BLaER1 treated with 17β-estradiol and CSF1 and Interleukin-3, amounts not matched to agents 10 nM and 100 nM (cell line): ENCODE measurements at regions not wholly inside any gene's neighbourhood (a gene's known extent, or its start where the extent isn't known, plus 50 kb on each side); places are given as distances from the start of the nearest gene placed in this dataset.
A peak's percentile ranks its signal among the peaks of the same experiment; 100 is the strongest.
"Not testable (repeated sequence)": the region's sequence is repeated elsewhere in the genome, so short reads cannot be mapped to it uniquely, and the experiment has no call there.

Source experiments
- H3K27ac ChIP-seq, 11 experiments: shearing (Covaris generic); formaldehyde crosslinking; 2 replicates each; pipeline ENCODE4 v1.8.1; 2022
- H3K27me3 ChIP-seq, 11 experiments: shearing (Covaris generic); formaldehyde crosslinking; 2 replicates each; pipeline ENCODE4 v1.8.1; 2022
- H3K36me3 ChIP-seq, 11 experiments: shearing (Covaris generic); formaldehyde crosslinking; 2 replicates each; pipeline ENCODE4 v1.8.1; 2022
- H3K4me1 ChIP-seq, 10 experiments: shearing (Covaris generic); formaldehyde crosslinking; 2 replicates each; pipeline ENCODE4 v1.8.1; 2022
- H3K4me2 ChIP-seq, 11 experiments: shearing (Covaris generic); formaldehyde crosslinking; 2 replicates each; pipeline ENCODE4 v1.8.1; 2022
- H3K4me3 ChIP-seq, 10 experiments: shearing (Covaris generic); formaldehyde crosslinking; 2 replicates each; pipeline ENCODE4 v1.8.1; 2022
- H3K9ac ChIP-seq, 11 experiments: shearing (Covaris generic); formaldehyde crosslinking; 2 replicates each; pipeline ENCODE4 v1.8.1; 2022
- H3K9me3 ChIP-seq, 11 experiments: shearing (Covaris generic); formaldehyde crosslinking; replicated peaks in 1 of 11; 2 replicates each; pipeline ENCODE4 v1.8.1; 2022
- H4K20me1 ChIP-seq, 11 experiments: shearing (Covaris generic); formaldehyde crosslinking; 2 replicates each; pipeline ENCODE4 v1.8.1; 2022
- Cebpa-rat ChIP-seq, 11 experiments: shearing (Covaris generic); IDR thresholded peaks; 2 replicates each; pipeline ENCODE4 v1.8.1; 2022

DNA sequence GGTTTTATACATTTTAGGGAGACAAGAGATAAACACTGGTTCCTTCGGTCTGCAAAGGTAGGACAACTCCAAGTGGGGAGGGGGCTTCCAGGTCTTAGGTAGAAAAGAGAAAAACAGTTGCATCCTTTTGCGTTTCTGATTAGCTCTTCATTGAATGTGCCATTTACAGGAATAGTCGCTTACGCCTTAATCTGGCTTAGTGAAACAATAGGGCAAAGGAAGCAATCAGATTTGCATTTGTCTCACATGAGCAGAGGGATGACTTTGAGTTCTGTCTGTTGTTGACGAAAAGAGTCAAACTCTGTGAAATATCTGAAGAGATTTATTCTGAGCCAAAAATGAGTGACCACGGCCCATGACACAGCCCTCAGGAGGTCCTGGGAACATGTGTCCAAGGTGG, 166.0 kb upstream of the ATP10A start:
- H3K4me3 ChIP-seq, result no peak overlapping the region
- peaks cover 0 to 3% (median 0%) of the 10 kb centered on the region in 10 experiments; a peak in 3 of 20 replicates for H3K4me1 ChIP-seq
- no peaks in the 10 kb centered on the region for H3K27me3 ChIP-seq
- TF ChIP-seq Cebpa-rat (IDR thresholded peaks at IDR 0.05), result no peak
- H4K20me1 ChIP-seq, result no peaks in the 10 kb centered on the region
- no peaks in the 10 kb centered on the region for H3K36me3 ChIP-seq
- no peak overlapping the region for H3K9ac ChIP-seq
- no peak overlapping the region for H3K4me2 ChIP-seq
- no peaks in the 10 kb centered on the region for H3K9me3 ChIP-seq
- no peak overlapping the region for H3K27ac ChIP-seq

DNA sequence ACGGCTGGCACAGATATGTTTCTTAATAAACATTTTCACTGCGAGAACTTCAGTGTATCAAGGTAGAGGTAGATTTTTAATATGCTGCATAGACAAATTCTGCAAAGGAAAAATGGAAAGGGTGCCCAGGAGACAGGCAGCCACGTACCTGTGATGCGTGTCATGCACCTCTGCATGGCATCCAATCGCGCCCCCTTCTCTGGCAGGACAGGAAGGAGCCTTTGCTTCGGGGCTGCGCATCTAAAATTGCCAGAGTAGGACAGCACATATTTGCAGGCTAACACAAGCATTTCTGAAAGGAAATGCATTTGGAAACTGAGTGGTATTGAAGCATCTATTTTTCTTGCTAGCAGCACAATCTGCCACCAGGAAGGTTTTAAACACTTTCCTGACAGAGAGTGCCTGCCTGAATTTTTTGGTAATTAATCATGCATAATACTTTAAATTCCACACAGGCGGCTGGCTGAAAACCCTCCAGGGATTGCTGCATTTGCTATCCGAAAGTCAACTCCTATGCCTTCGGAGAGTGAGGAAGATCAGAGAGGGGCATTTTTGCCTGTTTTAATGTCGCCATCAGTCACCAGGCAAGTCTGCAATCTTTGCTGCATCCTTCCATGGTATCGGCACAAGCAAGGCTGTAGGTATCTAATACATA, 165.1 kb upstream of the ATP10A start:
- Histone ChIP-seq H3K4me1 (peaks cover 0 to 3% (median 0%) of the 10 kb centered on the region in 10 experiments; a peak in 3 of 20 replicates), H3K4me2 (0 out of 22 replicates have a peak overlapping the region, but pooled peaks of 1 of the 11 experiments have one; percentile 7), H4K20me1 (no peaks in the 10 kb centered on the region), H3K27ac (no peak overlapping the region), H3K36me3 (no peaks in the 10 kb centered on the region), H3K27me3 (no peaks in the 10 kb centered on the region), H3K4me3 (no peak overlapping the region), H3K9ac (no peak overlapping the region), H3K9me3 (no peaks in the 10 kb centered on the region)
- no peak for TF ChIP-seq Cebpa-rat (IDR thresholded peaks at IDR 0.05)

DNA sequence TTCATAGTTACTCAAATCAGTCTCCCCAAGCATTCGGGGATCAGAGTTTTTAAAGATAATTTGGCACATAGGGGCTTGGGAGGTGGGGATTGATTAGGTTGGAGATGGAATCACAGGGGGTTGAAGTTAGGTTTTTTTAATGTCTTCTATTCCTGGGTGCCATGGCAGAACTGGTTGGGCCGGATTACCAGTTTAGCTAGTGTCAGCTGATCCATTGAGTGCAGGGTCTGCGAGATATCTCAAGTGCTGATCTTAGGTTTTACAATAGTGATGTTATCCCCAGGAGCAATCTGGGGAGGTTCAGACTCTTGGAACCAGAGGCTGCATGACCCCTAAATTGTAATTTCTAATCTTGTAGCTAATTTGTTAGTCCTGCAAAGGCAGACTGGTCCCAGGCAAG, 163.5 kb upstream of the ATP10A start:
- H3K4me3 ChIP-seq, H3K36me3 ChIP-seq, H3K9ac ChIP-seq, H3K27ac ChIP-seq, H3K4me1 ChIP-seq, H3K4me2 ChIP-seq, H3K9me3 ChIP-seq, H3K27me3 ChIP-seq, H4K20me1 ChIP-seq: not testable (repeated sequence)

DNA sequence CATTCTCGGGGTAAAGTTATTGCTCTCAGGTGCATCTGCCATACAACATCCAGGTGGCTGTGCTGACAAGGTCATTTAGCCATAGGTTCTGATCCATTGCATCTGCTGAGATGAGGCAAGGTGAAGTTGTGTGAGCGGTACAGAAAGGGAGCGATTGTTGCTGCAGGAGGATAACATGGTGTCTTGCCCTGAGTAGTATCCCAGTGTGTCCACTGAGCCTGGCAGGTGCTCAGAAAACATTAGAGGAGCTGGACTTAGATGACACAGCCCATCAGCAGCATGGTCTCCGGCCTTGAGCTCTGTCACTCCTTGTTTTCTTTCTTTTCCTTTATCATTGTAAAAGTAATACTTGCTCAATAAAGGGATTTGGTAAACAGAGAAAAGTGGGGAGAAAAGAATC, 161.1 kb upstream of the ATP10A start:
- Histone ChIP-seq H3K27ac (no peak overlapping the region), H3K4me3 (no peak overlapping the region), H3K4me2 (no peak overlapping the region), H3K9me3 (no peaks in the 10 kb centered on the region; a peak in 1 of 22 replicates), H3K4me1 (peaks cover 0 to 3% (median 0%) of the 10 kb centered on the region in 10 experiments; a peak in 4 of 20 replicates), H3K36me3 (no peaks in the 10 kb centered on the region), H4K20me1 (no peaks in the 10 kb centered on the region), H3K9ac (no peak overlapping the region), H3K27me3 (no peaks in the 10 kb centered on the region)
- no peak for TF ChIP-seq Cebpa-rat (IDR thresholded peaks at IDR 0.05)

DNA sequence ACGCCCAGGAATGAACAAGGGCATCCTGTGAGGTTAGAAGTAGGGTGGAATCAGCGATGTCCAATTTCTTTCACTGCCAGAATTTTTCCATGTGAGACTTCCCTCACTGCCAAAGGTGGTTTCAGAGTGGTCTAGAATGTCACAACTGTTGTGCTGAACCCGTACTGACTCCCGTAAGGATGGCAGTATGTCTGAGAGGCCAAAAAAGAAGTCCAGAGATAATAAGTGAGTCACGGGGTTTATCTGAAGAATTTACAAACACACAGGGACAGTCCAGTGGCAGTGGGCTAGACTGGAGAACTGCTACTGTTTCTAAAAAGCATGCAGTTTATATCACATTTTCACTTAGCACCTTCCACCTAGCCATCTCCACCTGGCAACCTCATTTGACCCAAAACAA, 160.6 kb upstream of the ATP10A start:
- no peak overlapping the region for H3K27ac ChIP-seq
- H3K4me3 ChIP-seq, result no peak overlapping the region
- no peaks in the 10 kb centered on the region for H3K27me3 ChIP-seq
- H3K4me1 ChIP-seq, result peaks cover 0 to 8% (median 2%) of the 10 kb centered on the region in 10 experiments; a peak in 6 of 20 replicates
- H3K9me3 ChIP-seq, result no peaks in the 10 kb centered on the region; a peak in 1 of 22 replicates
- H3K36me3 ChIP-seq, result no peaks in the 10 kb centered on the region
- no peak for TF ChIP-seq Cebpa-rat (IDR thresholded peaks at IDR 0.05)
- no peaks in the 10 kb centered on the region for H4K20me1 ChIP-seq
- no peak overlapping the region for H3K9ac ChIP-seq
- no peak overlapping the region for H3K4me2 ChIP-seq

DNA sequence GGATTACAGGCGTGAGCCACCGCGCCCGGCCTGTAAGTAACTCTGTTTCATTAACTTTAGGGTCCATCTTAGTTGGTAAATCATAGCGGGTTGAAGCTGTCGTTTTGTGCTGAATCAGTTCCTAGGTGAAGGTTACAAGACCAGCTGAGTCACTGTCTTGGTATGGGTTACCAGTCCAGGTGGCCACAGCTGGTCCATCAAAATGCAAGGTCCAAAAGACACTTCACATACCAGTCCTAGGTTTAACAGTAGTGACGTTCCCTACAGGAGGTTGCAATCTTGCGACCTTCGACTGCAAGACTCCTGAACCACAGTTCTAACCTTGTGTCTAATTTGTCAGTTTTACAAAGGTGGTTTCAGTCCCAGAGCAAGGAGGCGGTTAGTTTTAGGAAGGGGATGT, 160.1 kb upstream of the ATP10A start:
- no peak for TF ChIP-seq Cebpa-rat (IDR thresholded peaks at IDR 0.05)

DNA sequence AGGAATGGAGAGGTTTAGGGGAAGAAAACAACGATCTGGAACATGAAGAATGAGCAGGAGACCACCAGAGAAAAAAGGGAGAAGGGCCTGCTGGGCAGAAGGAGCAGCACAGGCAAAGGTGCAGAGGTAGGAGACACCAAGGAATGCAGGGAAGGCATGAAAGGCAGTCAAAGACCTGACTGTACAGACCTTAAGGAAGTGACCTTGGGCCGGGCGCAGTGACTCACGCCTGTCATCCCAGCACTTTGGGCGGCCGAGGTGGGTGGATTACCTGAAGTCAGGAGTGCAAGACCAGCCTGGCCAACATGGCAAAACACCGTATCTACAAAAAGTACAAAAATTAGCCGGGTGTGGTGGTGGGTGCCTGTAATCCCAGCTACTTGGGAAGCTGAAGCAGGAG, 157.7 kb upstream of the ATP10A start:
- Histone ChIP-seq H3K36me3 (no peaks in the 10 kb centered on the region), H3K4me1 (peaks cover 0 to 35% (median 26%) of the 10 kb centered on the region in 10 experiments; a peak in 14 of 20 replicates), H3K27me3 (no peaks in the 10 kb centered on the region; a peak in 1 of 22 replicates), H3K4me2 (no peak overlapping the region), H3K27ac (no peak overlapping the region), H3K9ac (no peak overlapping the region), H3K9me3 (peaks cover 0 to 8% (median 0%) of the 10 kb centered on the region in 11 experiments; a peak in 3 of 22 replicates), H4K20me1 (no peaks in the 10 kb centered on the region), H3K4me3 (no peak overlapping the region)
- no peak for TF ChIP-seq Cebpa-rat (IDR thresholded peaks at IDR 0.05)

More for the DNA sequence above, 160.1 kb upstream of the ATP10A start:
- Histone ChIP-seq H3K4me2 (no peak overlapping the region), H3K4me1 (peaks cover 0 to 11% (median 4%) of the 10 kb centered on the region in 10 experiments; a peak in 9 of 20 replicates), H3K27me3 (no peaks in the 10 kb centered on the region), H4K20me1 (no peaks in the 10 kb centered on the region), H3K9me3 (no peaks in the 10 kb centered on the region; a peak in 1 of 22 replicates), H3K36me3 (no peaks in the 10 kb centered on the region), H3K9ac (no peak overlapping the region), H3K4me3 (no peak overlapping the region), H3K27ac (no peak overlapping the region)

DNA sequence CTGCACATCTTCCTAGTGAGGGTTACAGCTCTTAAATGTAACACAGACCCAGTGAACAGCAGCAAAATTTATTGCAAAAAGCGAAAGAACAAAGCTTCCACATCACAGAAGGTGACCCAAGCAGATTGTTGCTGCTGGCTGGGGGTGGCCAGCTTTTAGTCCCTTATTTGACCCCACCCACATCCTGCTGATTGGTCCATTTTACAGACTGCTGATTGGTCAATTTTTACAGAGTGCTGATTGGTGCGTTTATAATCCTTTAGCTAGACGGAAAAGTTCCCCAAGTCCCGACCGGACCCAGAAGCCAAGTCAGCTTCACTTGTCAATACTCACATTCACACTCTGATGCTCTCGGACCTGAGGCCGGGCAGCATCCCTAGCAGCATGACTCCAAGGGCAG, 154.5 kb upstream of the ATP10A start:
- Histone ChIP-seq H3K4me2 (peak overlapping the region in 8 of 11 experiments; percentile 31 to 71 (median 57); a peak in 14 of 22 replicates), H3K9ac (no peak overlapping the region), H4K20me1 (no peaks in the 10 kb centered on the region), H3K4me1 (peaks cover 0 to 41% (median 31%) of the 10 kb centered on the region in 10 experiments; a peak in 14 of 20 replicates), H3K36me3 (no peaks in the 10 kb centered on the region), H3K9me3 (peaks cover 0 to 8% (median 0%) of the 10 kb centered on the region in 11 experiments; a peak in 3 of 22 replicates), H3K27me3 (no peaks in the 10 kb centered on the region; a peak in 1 of 22 replicates), H3K4me3 (no peak overlapping the region), H3K27ac (no peak overlapping the region)
- no peak for TF ChIP-seq Cebpa-rat (IDR thresholded peaks at IDR 0.05)

DNA sequence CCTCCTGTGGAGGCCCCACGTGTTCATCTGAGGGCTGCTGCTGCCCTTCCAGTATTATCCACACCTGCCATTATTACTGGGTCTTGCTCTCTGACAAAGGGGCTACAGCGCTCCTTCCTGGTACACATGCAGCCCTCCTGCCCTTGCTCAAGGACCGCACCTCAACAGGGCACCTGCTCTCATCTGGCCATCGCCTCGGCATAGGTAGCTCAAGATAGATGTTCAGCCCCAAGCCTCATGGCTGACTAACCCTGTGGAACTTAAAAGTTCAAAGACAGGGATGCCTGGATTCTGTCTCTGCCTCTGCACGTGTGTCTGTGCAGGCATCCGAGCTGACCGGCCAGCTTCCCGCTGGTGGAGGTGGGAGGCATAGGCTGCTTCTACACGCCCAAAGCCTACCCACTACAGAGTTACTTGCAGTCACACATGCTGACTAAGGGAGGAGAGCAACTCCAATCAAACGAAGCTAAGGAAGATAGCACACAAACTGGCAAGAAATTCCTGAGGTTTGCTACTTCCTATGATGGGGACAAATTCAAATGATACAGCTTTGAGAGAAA, 152.5 kb upstream of the ATP10A start:
- peak overlapping the region in 8 of 11 experiments; percentile 36 to 71 (median 57); a peak in 15 of 22 replicates for H3K4me2 ChIP-seq
- no peaks in the 10 kb centered on the region for H3K36me3 ChIP-seq
- no peak for TF ChIP-seq Cebpa-rat (IDR thresholded peaks at IDR 0.05)
- H3K4me1 ChIP-seq, result peaks cover 0 to 41% (median 31%) of the 10 kb centered on the region in 10 experiments; a peak in 14 of 20 replicates
- H4K20me1 ChIP-seq, result no peaks in the 10 kb centered on the region
- H3K9me3 ChIP-seq, result peaks cover 2 to 11% (median 3%) of the 10 kb centered on the region in 11 experiments; a peak in 11 of 22 replicates
- no peaks in the 10 kb centered on the region; a peak in 1 of 22 replicates for H3K27me3 ChIP-seq
- H3K27ac ChIP-seq, result no peak overlapping the region
- H3K9ac ChIP-seq, result no peak overlapping the region
- H3K4me3 ChIP-seq, result no peak overlapping the region
